GM21786 (cell line): ENCODE measurements at regions not wholly inside any gene's neighbourhood (a gene's known extent, or its start where the extent isn't known, plus 50 kb on each side); places are given as distances from the start of the nearest gene placed in this dataset.

Experiments used
- ATAC-seq: cut with Tn5 transposase; IDR thresholded peaks from one replicate; pipeline ENCODE4 v1.9.1; 2021; ENCODE audit not compliant: unreplicated experiment

DNA sequence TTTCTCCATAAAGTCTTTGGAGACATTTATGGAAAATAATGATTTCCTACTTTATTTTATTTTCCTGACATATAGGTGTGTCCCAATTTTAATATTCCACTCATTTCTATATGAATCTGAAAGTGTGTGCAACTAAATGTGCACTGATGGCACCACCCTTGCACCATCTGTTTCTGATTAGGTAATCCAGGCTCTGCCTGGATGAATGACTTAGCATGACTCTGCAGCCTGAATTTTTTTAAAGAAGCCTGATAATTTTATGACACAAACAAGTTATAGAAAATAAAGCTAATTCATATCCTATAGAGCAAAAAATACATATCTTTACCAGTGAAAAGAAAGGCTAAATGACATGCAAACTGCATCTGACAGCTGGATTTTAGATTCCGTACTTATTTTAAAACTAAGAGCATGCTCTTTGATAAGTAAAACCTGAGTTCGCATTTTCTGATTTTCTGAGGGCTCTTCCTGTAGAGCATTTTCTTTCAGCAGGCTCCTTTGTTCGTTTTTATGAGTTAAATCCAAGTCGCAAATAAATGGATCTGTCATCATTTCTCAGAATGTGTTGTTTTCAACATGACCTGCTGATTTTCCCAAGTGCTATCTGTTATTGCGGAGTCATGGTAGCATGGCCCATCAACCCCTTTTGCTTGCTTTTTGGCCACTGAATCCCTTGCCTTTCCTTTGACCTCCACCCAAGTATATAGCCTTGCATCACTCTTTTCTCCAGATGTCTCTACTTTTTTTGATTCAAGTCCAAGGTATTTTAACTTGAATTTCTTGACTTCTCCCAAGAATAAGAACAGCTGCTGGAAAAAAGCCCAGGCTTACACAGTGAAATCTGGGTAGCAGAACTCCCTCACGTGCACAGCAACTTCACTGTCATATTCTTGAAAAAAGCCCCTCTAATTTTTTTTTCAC lies 52.8 kb upstream of the LYPLAL1 start:
- no peak for ATAC-seq

DNA sequence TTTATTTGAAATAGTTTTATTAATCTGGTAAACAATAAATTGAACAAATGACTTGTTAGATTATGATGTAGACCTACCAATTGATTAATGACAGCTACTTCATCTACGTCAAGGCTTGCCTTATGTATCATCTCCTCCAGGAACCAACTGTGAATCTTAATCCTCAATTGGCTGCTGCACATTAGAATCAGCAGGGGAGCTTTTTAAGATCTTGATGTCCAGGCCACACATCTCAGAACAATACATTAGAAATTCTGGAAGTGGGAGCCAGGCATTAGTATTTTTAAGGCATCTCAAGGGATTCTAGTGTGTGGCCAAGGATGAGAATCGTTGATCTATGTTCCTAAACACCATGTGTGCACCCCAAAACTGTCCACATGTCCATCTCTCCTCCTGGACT lies 52.0 kb upstream of the LYPLAL1 start:
- ATAC-seq: no peak

DNA sequence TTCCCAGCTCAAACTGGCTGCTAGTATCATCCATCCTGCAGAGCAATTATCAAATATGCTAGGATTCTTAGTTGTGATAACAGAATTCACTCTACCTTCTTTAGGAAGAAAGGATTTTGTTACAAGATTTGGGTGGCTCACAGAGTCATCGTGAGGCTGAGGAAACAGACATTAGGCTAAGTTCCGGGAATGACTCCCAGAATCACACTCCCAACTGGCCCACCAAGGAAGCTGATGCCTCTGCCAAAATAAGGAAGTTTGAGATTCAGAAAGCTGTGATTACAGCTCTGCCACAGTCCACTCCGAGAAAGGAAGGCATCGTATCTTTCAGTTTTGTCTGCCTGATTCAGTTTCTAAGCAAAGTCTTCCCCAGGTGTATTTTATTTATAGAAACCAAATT lies 50.6 kb upstream of the LYPLAL1 start:
- no peak for ATAC-seq
